GM12874 (cell line): ENCODE measurements at regions not wholly inside any gene's neighbourhood (a gene's known extent, or its start where the extent isn't known, plus 50 kb on each side); places are given as distances from the start of the nearest gene placed in this dataset.

Experiments
- TF ChIP-seq, protein P1 (sequence below): IDR thresholded peaks from 2 replicates; pipeline ENCODE4 v1.5.1; 2011; ENCODE audit warnings: low read depth, mild to moderate bottlenecking, control low read depth, low read length, moderate library complexity; ENCODE audit not compliant: insufficient read depth

DNA sequence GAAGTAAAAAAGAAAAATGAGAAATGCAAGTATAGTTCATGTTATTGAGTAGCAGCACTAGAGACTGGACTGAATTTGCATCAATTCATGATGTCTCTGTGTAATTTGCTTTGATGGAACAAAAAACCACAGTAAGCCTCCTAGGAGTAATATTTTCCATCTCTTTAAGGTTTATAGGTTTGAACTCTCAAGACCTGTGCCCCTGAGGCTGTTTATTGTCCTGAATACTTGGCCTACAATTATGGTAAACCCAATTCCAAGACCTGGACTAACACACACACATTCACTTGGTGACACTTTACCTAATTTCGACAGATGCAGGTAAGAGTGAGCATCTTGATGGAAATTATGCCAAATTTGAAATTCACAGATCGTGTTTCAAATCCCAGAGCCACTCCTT lies 71.8 kb upstream of the ZNF521 start:
- TF ChIP-seq, protein P1, sequence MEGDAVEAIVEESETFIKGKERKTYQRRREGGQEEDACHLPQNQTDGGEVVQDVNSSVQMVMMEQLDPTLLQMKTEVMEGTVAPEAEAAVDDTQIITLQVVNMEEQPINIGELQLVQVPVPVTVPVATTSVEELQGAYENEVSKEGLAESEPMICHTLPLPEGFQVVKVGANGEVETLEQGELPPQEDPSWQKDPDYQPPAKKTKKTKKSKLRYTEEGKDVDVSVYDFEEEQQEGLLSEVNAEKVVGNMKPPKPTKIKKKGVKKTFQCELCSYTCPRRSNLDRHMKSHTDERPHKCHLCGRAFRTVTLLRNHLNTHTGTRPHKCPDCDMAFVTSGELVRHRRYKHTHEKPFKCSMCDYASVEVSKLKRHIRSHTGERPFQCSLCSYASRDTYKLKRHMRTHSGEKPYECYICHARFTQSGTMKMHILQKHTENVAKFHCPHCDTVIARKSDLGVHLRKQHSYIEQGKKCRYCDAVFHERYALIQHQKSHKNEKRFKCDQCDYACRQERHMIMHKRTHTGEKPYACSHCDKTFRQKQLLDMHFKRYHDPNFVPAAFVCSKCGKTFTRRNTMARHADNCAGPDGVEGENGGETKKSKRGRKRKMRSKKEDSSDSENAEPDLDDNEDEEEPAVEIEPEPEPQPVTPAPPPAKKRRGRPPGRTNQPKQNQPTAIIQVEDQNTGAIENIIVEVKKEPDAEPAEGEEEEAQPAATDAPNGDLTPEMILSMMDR = no peak

DNA sequence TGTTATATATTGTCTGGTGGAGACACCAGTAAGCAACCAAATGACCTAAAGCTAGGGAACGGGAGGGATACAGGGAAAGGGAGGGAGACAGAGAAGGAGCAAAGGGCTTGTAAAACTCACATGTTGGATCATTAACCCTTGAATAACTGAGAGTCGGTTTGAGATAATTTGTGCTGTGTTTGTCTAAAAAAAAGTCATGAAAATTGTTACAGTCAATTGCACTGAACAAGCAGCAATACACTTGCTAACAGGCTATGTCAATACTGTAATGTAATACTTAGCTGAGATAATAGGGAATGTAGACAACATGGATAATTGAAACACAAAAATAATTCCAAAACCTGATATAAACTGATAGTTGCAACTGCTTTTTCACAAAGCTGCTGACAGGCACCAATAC lies 71.3 kb upstream of the ZNF521 start:
- TF ChIP-seq, protein P1 = no peak

DNA sequence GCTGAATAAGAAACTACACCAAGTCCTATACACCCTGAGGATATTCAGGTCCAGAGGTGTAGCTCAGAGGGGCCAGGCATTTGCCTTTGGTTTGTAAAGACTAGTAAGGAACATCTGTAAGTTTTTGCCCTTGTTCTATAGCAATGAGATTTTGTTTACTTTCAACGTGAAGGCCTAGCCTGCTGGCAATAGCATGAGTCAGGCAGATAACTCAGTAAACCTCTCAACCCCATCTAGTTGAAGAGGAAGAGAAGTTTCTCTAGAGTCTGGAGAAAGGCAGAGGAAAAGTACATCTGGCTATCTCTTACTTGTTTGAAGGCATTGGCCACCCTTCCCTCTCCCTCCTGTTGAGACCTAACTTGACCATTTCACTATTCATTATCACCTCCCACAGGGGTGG lies 70.3 kb upstream of the ZNF521 start:
- TF ChIP-seq, protein P1 = no peak

DNA sequence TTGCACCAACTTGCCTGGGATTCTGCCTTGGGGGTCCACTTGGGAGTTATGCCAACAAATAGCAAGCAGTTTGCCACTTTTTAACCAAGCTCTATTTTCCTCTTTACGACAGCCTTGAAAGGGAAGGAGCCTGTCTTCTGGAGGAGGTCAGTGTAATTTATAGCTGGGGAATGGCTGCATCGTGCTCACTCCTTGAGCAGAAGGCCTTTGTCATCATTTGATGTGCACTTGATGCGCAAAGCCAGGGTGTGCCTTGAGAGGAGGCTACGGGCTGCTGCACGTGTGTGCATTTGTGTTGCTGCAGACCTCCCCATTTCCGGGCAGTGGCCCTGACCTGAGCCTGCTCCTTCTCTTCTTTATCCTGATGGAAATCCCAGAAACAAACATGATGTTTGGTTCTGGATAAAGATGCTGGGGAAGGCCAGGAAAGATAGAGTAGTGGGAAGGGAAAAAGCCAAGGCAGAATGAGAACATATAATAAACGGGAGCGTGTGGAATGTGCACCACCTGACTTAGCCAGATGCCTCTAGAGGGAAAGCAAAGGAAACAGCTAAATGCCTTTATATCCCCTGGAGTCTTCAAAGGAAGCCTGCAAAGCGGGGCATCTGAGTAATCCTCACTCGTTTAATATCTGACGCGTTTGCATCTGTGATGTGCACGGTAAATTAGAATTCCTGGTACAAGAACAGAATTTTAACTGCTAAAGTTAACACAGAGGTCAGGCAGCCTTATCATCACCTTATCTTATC lies 68.3 kb upstream of the ZNF521 start:
- TF ChIP-seq, protein P1 = no peak

DNA sequence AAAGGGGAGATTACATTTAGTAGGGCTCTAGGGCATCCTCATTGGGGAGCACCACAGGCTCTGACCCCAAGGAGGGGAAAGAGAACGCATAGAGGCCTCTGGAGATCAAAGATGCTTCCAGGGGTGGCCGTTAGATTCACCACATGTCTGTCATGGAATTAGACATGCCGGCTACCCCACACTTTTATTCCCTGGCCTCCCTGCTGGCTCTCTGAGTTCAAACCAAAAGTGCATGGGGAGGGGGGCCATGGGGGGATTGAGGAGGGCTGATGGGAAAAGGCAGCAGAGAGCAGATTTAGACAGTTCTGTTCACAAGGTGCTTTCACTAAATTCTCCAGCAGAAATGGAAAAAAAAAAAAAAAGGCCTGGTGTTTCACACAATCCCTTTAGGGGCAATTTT lies 64.4 kb upstream of the ZNF521 start:
- TF ChIP-seq, protein P1 = no peak

DNA sequence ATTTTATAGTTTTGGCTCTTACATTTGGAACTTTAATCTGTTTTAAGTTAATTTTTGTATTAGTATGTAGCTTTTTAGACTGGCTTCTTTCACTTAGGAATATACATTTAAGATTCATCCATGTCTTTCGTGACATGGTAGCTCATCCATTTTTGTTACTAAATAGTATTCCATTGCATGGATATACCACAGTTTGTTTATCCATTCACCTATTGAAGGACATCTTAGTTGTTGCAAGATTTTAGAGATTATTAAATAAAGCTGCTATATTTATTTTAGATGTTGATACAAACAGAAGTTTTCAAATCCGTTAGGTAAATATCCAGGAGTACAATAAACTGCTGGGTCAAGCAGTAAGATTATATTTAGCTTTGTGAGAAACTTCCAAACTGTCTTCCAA lies 58.0 kb upstream of the ZNF521 start:
- TF ChIP-seq, protein P1 = no peak

DNA sequence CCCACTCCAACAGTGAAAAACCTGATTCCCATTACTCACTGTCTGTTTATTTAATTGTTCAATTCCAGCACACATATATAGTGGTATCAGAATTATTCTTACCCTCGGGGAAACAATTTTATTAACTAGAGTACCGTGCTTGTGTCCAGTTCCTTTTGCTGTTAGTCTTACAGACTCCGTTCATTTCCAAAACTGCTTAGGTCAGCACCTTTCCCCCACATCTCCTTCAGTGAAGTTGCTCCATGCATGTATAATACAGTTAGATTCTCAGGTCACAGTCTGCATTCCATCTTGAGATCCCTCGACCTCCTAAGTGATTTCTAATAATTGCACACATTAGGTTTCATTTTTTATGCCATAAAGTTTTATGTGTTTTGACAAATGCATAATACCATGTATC lies 56.3 kb upstream of the ZNF521 start:
- TF ChIP-seq, protein P1 = no peak
